ENCODE measurements at regions not wholly inside any gene's neighbourhood (a gene's known extent, or its start where the extent isn't known, plus 50 kb on each side); places are given as distances from the start of the nearest gene placed in this dataset.

GRCh38 chr1:157310401-157310800, 172.2 kb upstream of the ETV3 start:
- TF ChIP-seq CTCF (conservative IDR thresholded peaks at IDR 0.05; ENCODE audit: low read depth, low read length) = no peak
- TF ChIP-seq EZH2 (IDR thresholded peaks at IDR 0.05; ENCODE audit: borderline replicate concordance, low read depth, low read length, poor library complexity, severe bottlenecking) = no peak
